HG02763 (cell line): ENCODE measurements at regions not wholly inside any gene's neighbourhood (a gene's known extent, or its start where the extent isn't known, plus 50 kb on each side); places are given as distances from the start of the nearest gene placed in this dataset.
A peak's percentile ranks its signal among the peaks of the same experiment; 100 is the strongest.

Experiments
- ATAC-seq: cut with Tn5 transposase; IDR thresholded peaks from one replicate; pipeline ENCODE4 v1.9.1; 2021; ENCODE audit warnings: mild to moderate bottlenecking, moderate library complexity; ENCODE audit not compliant: unreplicated experiment

- no peak for ATAC-seq
Measured at GRCh38 chr6:170100046-170100445, 190.8 kb downstream of the DLL1 start.

DNA sequence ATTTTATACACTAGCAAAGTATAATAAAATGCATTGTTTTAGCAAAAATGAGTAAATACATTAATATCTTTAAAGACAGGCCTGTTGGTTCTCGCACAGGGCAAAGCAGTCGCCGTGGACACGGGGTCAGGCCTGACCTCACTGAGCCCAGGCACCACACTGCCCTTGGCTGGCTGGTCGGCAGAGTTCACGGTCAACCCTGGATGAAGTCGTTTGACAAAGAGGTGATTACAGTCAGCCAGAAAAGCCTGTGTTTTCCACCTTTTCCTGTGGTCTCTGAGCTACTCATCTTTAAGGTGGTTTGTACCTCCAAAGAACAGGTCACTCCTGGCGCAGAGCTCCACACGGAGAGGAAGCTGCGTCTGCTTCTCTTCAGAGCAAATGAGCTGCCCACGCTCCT lies 191.5 kb downstream of the DLL1 start:
- no peak for ATAC-seq

- no peak for ATAC-seq
Measured at GRCh38 chr6:170098428-170099170, 192.3 kb downstream of the DLL1 start.

- ATAC-seq: no peak
Measured at GRCh38 chr6:170097505-170098427, 193.1 kb downstream of the DLL1 start.

DNA sequence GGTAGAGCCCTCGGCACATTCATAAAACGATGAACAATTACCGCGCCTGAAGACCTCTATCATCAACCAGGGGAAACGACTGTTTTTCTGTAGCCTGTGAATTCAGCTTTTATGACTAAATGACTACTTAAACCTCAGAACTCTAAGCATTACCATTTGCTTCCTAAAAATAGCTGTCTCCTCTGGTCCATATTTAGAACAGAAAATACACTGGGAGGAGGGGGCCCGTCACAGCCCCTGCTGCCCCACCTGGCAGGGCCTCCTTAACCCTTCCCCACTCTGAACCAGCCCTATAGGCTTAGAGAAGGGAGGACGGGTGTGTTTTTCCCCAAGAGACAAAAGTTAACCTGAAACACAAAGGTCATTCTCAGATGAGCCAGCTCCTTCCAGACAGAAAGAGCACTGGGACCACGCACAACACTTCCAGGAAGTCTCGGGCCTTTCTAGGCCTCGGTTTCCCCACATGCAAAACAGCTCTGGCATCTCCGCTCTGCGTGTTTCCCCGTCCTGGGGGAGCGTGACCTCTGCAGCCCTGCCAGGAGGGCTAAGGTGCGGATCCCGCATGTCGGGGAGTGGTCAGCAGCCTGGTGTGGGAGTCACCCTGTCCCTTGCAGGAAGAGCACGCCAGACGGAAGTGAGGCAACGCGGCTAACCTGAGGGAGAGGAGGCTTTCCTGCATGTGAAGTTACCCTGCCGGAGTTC lies 193.9 kb downstream of the DLL1 start:
- no peak for ATAC-seq

GRCh38 chr6:170096191-170096802 lies 194.6 kb downstream of the DLL1 start:
- ATAC-seq: no peak

DNA sequence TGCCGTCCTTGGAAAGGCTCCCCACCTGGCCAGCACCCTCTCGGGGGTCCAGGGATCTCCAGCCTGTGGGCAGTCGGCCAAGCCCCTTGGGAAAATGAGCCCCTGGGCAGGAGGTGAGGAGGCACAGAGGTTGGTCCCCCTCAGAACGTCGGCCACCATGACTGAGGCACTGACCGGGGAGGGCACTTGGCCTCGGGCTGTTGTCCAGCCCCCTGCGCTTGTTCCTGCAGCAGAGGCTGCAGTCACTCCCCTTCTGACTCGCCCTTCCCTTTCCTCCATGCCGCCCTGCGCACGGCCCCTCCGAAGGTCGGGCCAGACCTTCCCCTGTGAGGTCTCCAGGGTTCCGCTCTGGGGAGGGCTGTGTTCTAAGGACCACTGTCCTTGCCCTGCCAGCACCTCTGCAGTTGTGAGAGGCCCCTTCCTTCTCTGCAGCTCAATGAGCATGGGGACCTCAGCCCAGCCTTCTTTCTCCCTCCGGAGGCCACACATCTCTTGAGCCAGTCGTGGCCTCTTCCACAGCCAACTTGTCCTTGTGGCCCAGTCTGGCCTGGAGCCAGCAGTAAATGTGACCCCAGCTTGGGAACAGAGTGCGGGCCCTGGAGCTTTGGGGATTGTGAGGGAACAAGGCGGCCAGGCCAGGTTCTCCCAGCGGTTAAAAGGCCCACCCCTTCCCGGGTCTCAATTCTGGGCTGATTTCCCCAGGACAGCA lies 195.5 kb downstream of the DLL1 start:
- ATAC-seq: no peak

DNA sequence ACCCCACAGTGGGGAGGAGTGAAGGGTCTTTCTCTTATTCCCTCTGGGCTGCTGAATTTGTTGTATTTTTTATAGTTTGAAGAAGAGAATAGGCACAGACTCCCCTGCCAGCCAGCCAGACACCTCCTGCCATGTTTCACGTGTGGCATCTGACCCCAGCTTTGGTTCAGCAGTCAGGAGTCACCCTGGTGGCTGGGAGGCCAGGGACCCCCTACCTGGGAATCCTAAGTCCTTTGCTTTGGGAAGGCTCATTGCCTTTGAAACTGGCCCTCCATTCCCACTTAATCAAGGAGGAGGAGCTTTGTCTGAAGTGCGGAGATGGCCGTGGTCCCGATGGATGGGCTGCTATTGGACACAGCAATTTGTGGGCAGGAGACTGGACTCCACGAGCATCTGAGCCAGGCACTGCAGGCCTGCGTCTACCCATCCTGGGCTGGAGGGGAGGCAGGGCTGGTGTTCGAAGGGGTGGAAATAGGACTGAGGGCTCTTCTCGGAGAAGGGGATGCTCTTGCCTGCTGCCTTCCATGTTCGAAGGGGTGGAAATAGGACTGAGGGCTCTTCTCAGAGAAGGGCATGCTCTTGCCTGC lies 196.1 kb downstream of the DLL1 start:
- no peak for ATAC-seq

DNA sequence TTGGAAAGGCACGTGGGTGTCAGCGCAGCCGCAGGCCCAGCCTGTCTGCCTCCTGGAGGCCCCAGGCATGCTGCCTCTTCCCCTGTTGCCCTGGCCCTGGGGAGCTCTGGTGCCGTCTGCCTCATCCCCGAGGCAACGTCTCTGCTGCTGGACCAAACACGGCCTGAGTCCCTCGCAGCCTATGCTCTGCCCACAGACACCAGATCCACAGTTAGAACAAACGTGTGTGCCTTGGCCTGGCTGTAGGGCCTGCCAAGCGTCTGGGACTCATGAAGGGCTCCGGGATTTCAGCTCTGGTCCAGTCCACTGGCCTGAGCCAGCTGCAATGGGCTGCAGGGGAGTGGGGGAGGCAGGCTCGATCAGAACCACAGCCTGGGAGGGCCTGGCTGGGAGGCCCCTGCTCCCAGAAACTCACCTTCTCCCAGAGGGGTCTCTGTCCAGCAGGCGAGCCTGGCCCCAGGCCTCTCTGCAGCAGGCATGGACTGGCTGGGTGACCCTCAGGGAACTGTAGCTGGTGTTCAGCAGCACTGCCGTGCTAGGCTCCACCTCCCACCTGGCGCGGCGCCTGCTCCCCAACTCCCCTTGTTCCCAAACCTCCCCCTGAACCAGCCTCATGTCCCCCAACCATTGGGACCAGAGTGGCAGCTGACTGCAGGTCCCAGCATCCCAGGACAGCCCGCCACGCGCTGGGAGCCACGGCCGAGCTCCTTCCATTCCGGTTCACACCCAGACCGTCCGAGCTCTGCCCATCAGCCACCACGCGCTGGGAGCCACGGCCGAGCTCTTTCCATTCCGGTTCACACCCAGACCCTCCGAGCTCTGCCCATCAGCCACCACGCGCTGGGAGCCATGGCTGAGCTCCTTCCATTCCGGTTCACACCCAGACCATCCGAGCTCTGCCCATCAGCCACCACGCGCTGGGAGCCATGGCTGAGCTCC lies 197.0 kb downstream of the DLL1 start:
- ATAC-seq: no peak

- no peak for ATAC-seq
Measured at GRCh38 chr6:170093276-170093657, 197.6 kb downstream of the DLL1 start.

DNA sequence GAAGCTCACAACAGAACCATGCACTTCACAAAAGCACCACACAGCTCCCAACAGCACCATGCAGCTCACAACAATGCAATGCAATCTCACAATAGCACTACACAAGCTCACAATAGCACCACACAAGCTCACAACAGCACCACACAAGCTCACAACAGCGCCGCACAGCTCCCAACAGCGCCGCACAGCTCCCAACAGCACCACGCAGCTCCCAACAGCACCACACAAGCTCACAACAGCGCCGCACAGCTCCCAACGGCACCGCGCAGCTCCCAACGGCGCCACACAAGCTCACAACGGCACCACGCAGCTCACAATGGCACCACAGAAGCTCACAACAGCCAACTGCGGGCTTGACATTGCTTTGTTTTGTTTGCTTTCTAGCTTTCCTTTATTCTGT lies 198.1 kb downstream of the DLL1 start:
- ATAC-seq: no peak

- ATAC-seq: no peak
Measured at GRCh38 chr6:170091639-170092579, 199.0 kb downstream of the DLL1 start.

GRCh38 chr6:170091000-170091638 lies 199.8 kb downstream of the DLL1 start:
- no peak for ATAC-seq

- no peak for ATAC-seq
Measured at GRCh38 chr6:170090561-170090960, 200.3 kb downstream of the DLL1 start.

DNA sequence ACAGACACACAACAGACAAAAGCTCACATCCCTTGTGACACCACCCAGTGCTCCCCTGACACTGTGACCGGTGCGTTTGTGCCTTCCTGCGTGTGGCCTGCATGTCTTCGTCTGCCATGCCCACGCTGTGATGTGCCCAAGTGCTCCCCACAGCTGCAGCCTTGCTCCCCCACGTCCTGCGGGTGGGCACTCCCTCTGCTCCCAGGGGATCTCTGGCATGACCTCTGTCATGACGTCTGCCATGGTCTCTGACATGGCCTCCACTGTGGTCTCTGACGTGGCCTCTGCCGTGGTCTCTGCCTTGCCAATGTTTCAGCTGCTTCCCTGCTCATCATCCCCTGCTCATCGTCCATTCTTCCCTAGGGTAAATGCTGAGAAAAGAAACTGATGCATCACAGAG lies 200.9 kb downstream of the DLL1 start:
- no peak for ATAC-seq

DNA sequence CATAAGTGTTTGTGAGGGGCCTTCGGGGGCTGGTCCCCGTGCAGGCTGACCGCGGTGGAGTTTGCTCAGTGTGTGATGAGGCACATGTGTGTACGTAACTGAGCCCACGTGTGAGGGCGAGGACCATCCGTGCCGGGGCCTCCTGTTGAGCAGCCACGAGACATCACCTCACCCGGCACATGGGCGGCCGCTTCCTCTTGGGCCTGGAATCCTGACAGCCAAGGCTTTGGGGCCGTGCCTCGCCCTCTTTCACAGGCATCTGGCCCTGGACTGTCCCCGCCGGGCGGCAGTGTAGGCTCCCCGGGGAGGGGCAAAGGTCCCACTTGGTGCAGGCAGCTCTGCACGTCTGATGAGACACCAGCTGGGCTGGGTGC lies 202.3 kb downstream of the DLL1 start:
- no peak for ATAC-seq

GRCh38 chr6:170087941-170088581 lies 202.8 kb downstream of the DLL1 start:
- ATAC-seq: peak; percentile 55
